Skeletal muscle tissue (tissue), 3 donors: ENCODE measurements at regions not wholly inside any gene's neighbourhood (a gene's known extent, or its start where the extent isn't known, plus 50 kb on each side); places are given as distances from the start of the nearest gene placed in this dataset.
A peak's percentile ranks its signal among the peaks of the same experiment; 100 is the strongest.

Source experiments
- H3K27ac ChIP-seq: one replicate; pipeline ENCODE4 v1.7.0; 2013; ENCODE audit warnings: mild to moderate bottlenecking, low read depth, low read length, inconsistent platforms
- H3K27me3 ChIP-seq, 3 donors: one replicate each; pipeline ENCODE4 v1.7.0; 2013; ENCODE audit warnings: low read length in 3 of 3; ENCODE audit not compliant: control insufficient read depth in 3 of 3, insufficient read depth in 3 of 3
- H3K36me3 ChIP-seq, 3 donors: one replicate each; pipeline ENCODE4 v1.7.0; 2013; ENCODE audit warnings: low read length in 3 of 3; ENCODE audit not compliant: control insufficient read depth in 3 of 3, insufficient read depth in 3 of 3
- H3K4me1 ChIP-seq, 3 donors: one replicate each; pipeline ENCODE4 v1.7.0; 2013; ENCODE audit warnings: low read length in 3 of 3, mild to moderate bottlenecking in 3 of 3; ENCODE audit not compliant: control insufficient read depth in 3 of 3, insufficient read depth in 3 of 3
- H3K4me3 ChIP-seq, 3 donors: one replicate each; pipeline ENCODE4 v1.7.0; 2013; ENCODE audit warnings: low read length in 3 of 3
- H3K9ac ChIP-seq, 3 donors: one replicate each; pipeline ENCODE4 v1.7.0; 2013; ENCODE audit warnings: low read length in 3 of 3, mild to moderate bottlenecking in 3 of 3, moderate library complexity in 2 of 3, low read depth in 1 of 3
- H3K9me3 ChIP-seq, 3 donors: one replicate each; pipeline ENCODE4 v1.7.0; 2013; ENCODE audit warnings: low read length in 3 of 3; ENCODE audit not compliant: control insufficient read depth in 3 of 3
- donor health status: Osteomylitis.

DNA sequence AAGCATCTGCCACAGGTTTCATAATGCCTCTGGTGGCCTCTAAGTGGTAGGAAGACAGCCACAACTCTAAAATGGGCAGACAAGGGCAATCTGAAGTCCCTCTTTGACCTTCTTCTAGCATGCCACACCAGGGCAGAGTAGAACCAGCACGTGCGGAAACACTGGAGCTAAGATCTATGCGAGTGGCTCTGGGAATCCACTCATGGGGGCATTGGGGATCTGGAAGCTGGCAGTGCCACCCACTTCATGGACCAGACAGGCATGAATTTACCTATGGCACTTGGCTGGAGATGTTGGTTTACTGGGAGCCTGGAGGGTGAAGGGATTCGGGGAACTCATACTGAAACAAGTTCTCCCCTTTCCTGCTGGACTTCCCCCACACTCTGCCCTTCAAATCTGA, 337.4 kb downstream of the MIAT start:
- no peak overlapping the region for H3K27ac ChIP-seq
- H3K9ac ChIP-seq, result no peak overlapping the region
- H3K4me1 ChIP-seq, result no peaks in the 10 kb centered on the region
- no peaks in the 10 kb centered on the region for H3K36me3 ChIP-seq
- H3K27me3 ChIP-seq, result peaks cover 0 to 11% (median 6%) of the 10 kb centered on the region in 3 donors
- no peak overlapping the region for H3K4me3 ChIP-seq
- H3K9me3 ChIP-seq, result no peaks in the 10 kb centered on the region

- Histone ChIP-seq H3K9me3 (no peaks in the 10 kb centered on the region), H3K4me3 (no peak overlapping the region), H3K27ac (no peak overlapping the region), H3K4me1 (no peaks in the 10 kb centered on the region), H3K36me3 (no peaks in the 10 kb centered on the region), H3K27me3 (peaks cover 0 to 11% (median 6%) of the 10 kb centered on the region in 3 donors), H3K9ac (no peak overlapping the region)
Observed at GRCh38 chr22:26995235-26995634, 337.8 kb downstream of the MIAT start.

- Histone ChIP-seq H3K27me3 (peaks cover 0 to 11% (median 6%) of the 10 kb centered on the region in 3 donors), H3K36me3 (no peaks in the 10 kb centered on the region), H3K4me3 (no peak overlapping the region), H3K4me1 (no peaks in the 10 kb centered on the region), H3K9ac (no peak overlapping the region), H3K27ac (no peak overlapping the region), H3K9me3 (no peaks in the 10 kb centered on the region)
Observed at GRCh38 chr22:26996154-26996553, 338.8 kb downstream of the MIAT start.

GRCh38 chr22:26998129-26998528, 340.7 kb downstream of the MIAT start:
- H3K27me3 ChIP-seq, result peaks cover 0 to 17% (median 3%) of the 10 kb centered on the region in 3 donors
- no peaks in the 10 kb centered on the region for H3K9me3 ChIP-seq
- no peak overlapping the region for H3K9ac ChIP-seq
- H3K4me1 ChIP-seq, result peaks cover 0 to under 1% (median under 1%) of the 10 kb centered on the region in 3 donors
- H3K27ac ChIP-seq, result no peak overlapping the region
- H3K4me3 ChIP-seq, result no peak overlapping the region
- H3K36me3 ChIP-seq, result no peaks in the 10 kb centered on the region

- Histone ChIP-seq H3K9me3 (no peaks in the 10 kb centered on the region), H3K36me3 (no peaks in the 10 kb centered on the region), H3K9ac (no peak overlapping the region), H3K4me1 (peaks cover 0 to 5% (median 4%) of the 10 kb centered on the region in 3 donors), H3K27me3 (peaks cover 0 to 18% (median 3%) of the 10 kb centered on the region in 3 donors), H3K4me3 (no peak overlapping the region), H3K27ac (no peak overlapping the region)
Observed at GRCh38 chr22:26998716-26999115, 341.3 kb downstream of the MIAT start.

DNA sequence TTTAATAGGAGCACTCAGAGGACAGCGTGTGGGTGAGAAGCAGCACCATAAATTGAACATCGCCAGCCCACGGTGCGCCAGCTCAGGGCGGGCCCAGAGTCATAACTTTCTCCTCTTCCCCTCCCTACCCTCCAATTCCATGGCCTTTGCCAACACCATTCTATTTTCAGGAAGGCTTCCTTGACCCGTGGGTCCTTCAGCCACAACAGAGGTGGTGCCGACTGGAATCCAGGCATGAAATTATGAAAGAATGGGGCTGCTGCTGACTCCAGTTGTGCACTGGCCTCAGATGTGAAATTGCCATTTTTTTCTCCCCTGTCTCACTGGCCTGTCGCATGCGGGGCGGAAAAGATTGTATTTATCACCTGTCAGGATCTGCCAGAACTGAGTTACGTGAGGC, 345.9 kb downstream of the MIAT start:
- H3K27me3 ChIP-seq, result peaks cover 0 to 22% (median 10%) of the 10 kb centered on the region in 3 donors
- no peak overlapping the region for H3K27ac ChIP-seq

GRCh38 chr22:27004434-27004833, 347.0 kb downstream of the MIAT start:
- Histone ChIP-seq H3K36me3 (no peaks in the 10 kb centered on the region), H3K4me1 (peaks cover 0 to 5% (median 4%) of the 10 kb centered on the region in 3 donors)

More for the DNA sequence above, 345.9 kb downstream of the MIAT start:
- H3K4me1 ChIP-seq, result peaks cover 0 to 5% (median 4%) of the 10 kb centered on the region in 3 donors
- H3K9me3 ChIP-seq, result no peaks in the 10 kb centered on the region
- no peak overlapping the region for H3K9ac ChIP-seq
- no peaks in the 10 kb centered on the region for H3K36me3 ChIP-seq
- peak overlapping the region in 1 of 3 donors; percentile 36 for H3K4me3 ChIP-seq

DNA sequence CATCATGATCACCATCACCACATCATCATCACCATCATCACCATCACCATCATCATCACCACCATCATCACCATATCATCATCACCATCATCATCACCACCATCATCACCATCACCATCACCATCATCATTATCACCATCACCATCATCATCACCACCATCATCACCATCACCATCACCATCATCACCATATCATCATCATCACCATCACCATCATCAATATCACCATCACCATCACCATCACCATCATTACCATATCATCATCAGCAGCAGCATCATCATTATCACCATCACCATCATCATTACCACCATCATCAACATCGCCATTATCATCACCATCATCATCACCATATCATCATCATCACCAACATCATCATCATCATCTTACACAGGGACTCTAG, 351.1 kb downstream of the MIAT start:
- no peak overlapping the region for H3K4me3 ChIP-seq
- H3K27me3 ChIP-seq, result peaks cover 10 to 28% (median 25%) of the 10 kb centered on the region in 3 donors
- no peaks in the 10 kb centered on the region for H3K9me3 ChIP-seq

More at GRCh38 chr22:27004434-27004833, 347.0 kb downstream of the MIAT start:
- H3K27ac ChIP-seq, result no peak overlapping the region
- H3K27me3 ChIP-seq, result peaks cover 0 to 22% (median 10%) of the 10 kb centered on the region in 3 donors
- no peak overlapping the region for H3K9ac ChIP-seq
- no peak overlapping the region for H3K4me3 ChIP-seq
- no peaks in the 10 kb centered on the region for H3K9me3 ChIP-seq

DNA sequence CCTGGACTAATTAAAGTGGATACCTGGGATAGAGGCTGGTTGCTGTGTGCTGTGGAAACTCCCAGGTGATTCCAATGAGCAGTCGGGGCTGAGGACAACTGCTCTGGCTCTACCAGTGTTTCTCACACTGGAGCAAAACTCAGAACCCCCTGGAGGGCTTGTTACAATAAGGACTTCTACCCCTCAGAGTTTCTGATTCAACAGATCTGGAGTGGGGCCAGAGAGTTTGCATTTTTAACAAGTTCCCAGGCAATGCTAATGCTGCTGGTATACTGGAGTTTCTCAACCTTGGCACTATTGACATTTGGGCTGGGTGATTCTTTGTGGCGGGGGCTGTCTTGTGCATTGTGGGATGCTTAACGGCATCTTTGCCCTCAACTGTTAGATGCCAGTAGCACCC, 353.7 kb downstream of the MIAT start:
- Histone ChIP-seq H3K36me3 (no peaks in the 10 kb centered on the region), H3K27me3 (peaks cover 22 to 37% (median 31%) of the 10 kb centered on the region in 3 donors), H3K4me1 (peaks cover 0 to 3% (median 3%) of the 10 kb centered on the region in 3 donors), H3K27ac (no peak overlapping the region), H3K4me3 (no peak overlapping the region), H3K9ac (no peak overlapping the region), H3K9me3 (no peaks in the 10 kb centered on the region)

More for the DNA sequence above, 351.1 kb downstream of the MIAT start:
- peaks cover under 1 to 5% (median 3%) of the 10 kb centered on the region in 3 donors for H3K4me1 ChIP-seq
- no peak overlapping the region for H3K9ac ChIP-seq
- no peaks in the 10 kb centered on the region for H3K36me3 ChIP-seq
- H3K27ac ChIP-seq, result no peak overlapping the region

- Histone ChIP-seq H3K27me3 (peaks cover 27 to 42% (median 33%) of the 10 kb centered on the region in 3 donors), H3K4me3 (no peak overlapping the region), H3K27ac (no peak overlapping the region), H3K4me1 (peaks cover 0 to 3% (median 3%) of the 10 kb centered on the region in 3 donors), H3K9ac (no peak overlapping the region), H3K36me3 (no peaks in the 10 kb centered on the region), H3K9me3 (no peaks in the 10 kb centered on the region)
Observed at GRCh38 chr22:27011717-27012116, 354.3 kb downstream of the MIAT start.
